ENCODE measurements at regions not wholly inside any gene's neighbourhood (a gene's known extent, or its start where the extent isn't known, plus 50 kb on each side); places are given as distances from the start of the nearest gene placed in this dataset.

DNA sequence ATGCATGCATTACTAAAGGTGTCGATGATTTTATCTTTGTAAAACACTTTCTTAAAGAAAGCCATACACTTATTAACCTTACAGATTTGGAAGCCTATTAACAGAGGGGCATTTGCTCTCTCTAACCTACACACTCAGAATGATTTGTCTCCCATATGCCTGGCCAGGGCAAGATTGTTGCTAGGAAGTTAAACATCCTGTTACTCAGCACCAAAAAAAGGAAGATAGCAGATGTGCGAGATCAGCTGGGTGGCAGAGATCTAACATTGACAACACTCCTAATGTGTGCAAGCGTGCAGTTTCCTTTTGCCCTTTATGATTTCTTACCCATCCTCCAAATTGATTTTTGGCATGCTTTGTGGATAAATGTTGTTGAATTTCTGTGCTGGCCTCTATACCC is 73.9 kb upstream of the TMEM108 start:
- TF ChIP-seq, protein P1, sequence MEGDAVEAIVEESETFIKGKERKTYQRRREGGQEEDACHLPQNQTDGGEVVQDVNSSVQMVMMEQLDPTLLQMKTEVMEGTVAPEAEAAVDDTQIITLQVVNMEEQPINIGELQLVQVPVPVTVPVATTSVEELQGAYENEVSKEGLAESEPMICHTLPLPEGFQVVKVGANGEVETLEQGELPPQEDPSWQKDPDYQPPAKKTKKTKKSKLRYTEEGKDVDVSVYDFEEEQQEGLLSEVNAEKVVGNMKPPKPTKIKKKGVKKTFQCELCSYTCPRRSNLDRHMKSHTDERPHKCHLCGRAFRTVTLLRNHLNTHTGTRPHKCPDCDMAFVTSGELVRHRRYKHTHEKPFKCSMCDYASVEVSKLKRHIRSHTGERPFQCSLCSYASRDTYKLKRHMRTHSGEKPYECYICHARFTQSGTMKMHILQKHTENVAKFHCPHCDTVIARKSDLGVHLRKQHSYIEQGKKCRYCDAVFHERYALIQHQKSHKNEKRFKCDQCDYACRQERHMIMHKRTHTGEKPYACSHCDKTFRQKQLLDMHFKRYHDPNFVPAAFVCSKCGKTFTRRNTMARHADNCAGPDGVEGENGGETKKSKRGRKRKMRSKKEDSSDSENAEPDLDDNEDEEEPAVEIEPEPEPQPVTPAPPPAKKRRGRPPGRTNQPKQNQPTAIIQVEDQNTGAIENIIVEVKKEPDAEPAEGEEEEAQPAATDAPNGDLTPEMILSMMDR (IDR thresholded peaks at IDR 0.05): no peak
- TF ChIP-seq POLR2AphosphoS5 (IDR thresholded peaks at IDR 0.05): no peak

Measured in sigmoid colon (tissue), 4 donors.